ENCODE measurements at regions not wholly inside any gene's neighbourhood (a gene's known extent, or its start where the extent isn't known, plus 50 kb on each side); places are given as distances from the start of the nearest gene placed in this dataset.

DNA sequence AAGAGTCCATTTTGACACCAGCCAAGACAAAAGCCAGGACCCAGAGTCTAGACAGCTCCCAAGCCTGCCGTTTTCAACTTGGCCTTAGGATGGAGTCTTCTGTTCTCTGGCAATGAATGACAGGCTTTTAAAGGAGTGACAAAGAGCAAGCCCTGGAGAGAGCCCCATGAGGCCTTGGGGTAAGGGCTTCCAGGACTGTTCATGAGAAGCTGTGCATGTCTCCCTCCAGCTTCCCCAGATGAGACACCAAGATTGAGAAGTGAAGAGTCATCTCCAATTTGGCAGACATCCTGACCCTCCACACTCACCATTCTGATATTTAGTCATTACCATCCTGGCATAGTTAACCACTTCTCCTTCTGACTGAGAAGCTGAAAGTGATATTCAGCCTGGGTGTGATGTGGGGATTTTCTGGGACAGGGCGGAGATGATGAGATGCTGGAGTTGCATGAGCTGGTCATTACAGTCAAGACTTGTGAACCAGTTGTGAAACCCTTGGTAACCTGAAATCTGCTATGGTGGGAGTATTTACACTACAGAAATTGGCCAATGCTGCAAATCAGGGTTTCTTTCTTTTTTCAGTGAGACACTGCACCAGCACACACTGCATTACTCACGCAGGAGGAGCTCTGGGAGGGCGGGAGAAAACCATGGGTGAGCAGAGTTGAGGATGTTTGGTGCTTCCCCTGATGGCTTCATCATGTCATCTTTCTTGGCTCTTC is 77.8 kb downstream of the VCPKMT start:
- Histone ChIP-seq H3K27me3 (no peaks in the 10 kb centered on the region), H3K27ac (no peak overlapping the region), H3K4me3 (no peak overlapping the region), H3K9me3 (ENCODE audit: low read depth) (no peaks in the 10 kb centered on the region), H3K4me1 (ENCODE audit: low read depth) (peaks cover 3% of the 10 kb centered on the region), H3K36me3 (no peaks in the 10 kb centered on the region)
- peak; percentile 50 to 71 for DNase-seq (ENCODE audit: low read depth in 1 of 2, low spot score in 1 of 2)
- TF ChIP-seq CTCF (IDR thresholded peaks at IDR 0.05; ENCODE audit: low read depth, low read length) = no peak

DNA sequence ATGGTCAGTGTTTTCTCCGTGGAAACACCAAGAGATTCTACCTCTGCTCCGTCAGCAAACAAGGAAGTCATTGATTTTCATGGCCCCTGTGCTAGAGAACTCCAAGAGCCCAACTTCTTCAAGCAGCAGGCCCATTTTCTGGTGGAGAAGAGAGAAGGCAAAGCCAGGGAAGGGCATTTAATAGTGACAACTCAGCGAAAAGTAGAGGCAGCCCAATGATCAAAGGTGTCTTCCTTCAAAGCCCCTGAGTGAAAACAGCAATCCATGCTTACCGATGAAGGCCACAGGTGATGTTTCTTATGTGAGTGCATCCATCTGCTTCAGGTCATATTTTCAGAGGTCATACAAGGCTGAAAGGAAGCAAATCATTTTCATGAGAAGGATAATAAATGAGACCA is 77.3 kb downstream of the VCPKMT start:
- H3K27ac ChIP-seq = no peak overlapping the region
- no peak for TF ChIP-seq CTCF (IDR thresholded peaks at IDR 0.05; ENCODE audit: low read depth, low read length)

GRCh38 chr14:50039734-50040400 is 76.5 kb downstream of the VCPKMT start:
- peaks cover 3% of the 10 kb centered on the region for H3K4me1 ChIP-seq (ENCODE audit: low read depth)
- H3K27ac ChIP-seq = no peak overlapping the region
- no peaks in the 10 kb centered on the region for H3K27me3 ChIP-seq
- DNase-seq (ENCODE audit: low read depth in 1 of 2, low spot score in 1 of 2) = peak in 1 of 2 donors; percentile 93
- H3K4me3 ChIP-seq = no peak overlapping the region
- H3K36me3 ChIP-seq = no peaks in the 10 kb centered on the region
- no peak for TF ChIP-seq CTCF (IDR thresholded peaks at IDR 0.05; ENCODE audit: low read depth, low read length)
- H3K9me3 ChIP-seq (ENCODE audit: low read depth) = no peaks in the 10 kb centered on the region

More for the DNA sequence above, 77.3 kb downstream of the VCPKMT start:
- H3K9me3 ChIP-seq (ENCODE audit: low read depth) = no peaks in the 10 kb centered on the region
- H3K4me1 ChIP-seq (ENCODE audit: low read depth) = peaks cover 3% of the 10 kb centered on the region
- DNase-seq (ENCODE audit: low read depth in 1 of 2, low spot score in 1 of 2) = no peak
- no peaks in the 10 kb centered on the region for H3K36me3 ChIP-seq
- no peaks in the 10 kb centered on the region for H3K27me3 ChIP-seq
- no peak overlapping the region for H3K4me3 ChIP-seq

DNA sequence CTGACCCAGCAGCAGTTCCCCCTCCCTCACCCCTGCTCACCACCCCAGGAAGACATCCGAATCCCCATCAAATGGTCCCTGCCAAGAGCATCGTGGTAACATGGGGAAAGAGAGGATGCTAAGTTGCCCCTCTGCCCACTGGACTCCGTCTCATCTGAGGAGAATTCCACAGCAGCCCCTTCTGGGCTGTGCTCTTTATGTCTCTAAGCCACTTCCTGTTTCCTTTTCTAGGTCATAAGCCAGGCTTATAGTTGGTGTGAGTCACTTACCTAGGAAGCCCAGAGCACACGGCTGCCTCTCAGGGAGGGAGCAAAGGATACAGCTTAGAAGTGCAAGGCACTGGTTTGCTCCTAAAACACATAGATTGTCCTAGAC is 76.0 kb downstream of the VCPKMT start:
- no peak overlapping the region for H3K4me3 ChIP-seq
- H3K36me3 ChIP-seq = no peaks in the 10 kb centered on the region
- no peak overlapping the region for H3K27ac ChIP-seq
- peak in 1 of 2 donors; percentile 80 for DNase-seq (ENCODE audit: low read depth in 1 of 2, low spot score in 1 of 2)
- no peak for TF ChIP-seq CTCF (IDR thresholded peaks at IDR 0.05; ENCODE audit: low read depth, low read length)
- H3K27me3 ChIP-seq = no peaks in the 10 kb centered on the region
- no peaks in the 10 kb centered on the region for H3K9me3 ChIP-seq (ENCODE audit: low read depth)
- H3K4me1 ChIP-seq (ENCODE audit: low read depth) = peaks cover 3% of the 10 kb centered on the region

DNA sequence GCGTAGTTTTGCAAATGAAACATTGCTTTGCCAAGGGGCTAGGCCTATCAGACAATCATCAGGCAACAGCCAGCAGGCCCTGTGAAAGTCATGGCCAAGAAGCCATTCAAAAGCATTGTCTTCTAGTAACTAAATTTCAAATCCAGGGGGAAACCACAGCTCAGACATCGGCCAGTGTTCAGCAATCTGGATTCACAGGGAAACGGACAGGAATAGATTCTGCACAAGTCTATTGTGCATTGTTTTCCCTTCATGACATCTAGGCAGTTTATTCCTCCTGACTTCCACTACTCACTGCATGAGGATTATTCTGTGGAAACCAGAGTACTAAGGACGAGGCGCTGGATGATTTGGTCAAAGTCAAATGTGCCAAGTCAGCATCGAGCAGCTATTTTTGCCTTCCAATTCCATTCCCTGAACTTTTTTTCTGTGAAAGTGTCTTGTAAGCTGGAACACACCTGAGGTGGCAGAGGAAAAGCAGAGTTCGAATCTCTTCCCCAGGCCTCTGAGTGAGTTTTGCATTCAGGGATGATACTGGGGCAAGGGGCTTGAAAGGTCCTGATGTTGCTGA is 75.4 kb downstream of the VCPKMT start:
- no peak overlapping the region for H3K4me3 ChIP-seq
- H3K27ac ChIP-seq = no peak overlapping the region
- H3K27me3 ChIP-seq = no peaks in the 10 kb centered on the region
- TF ChIP-seq CTCF (IDR thresholded peaks at IDR 0.05; ENCODE audit: low read depth, low read length) = no peak
- H3K9me3 ChIP-seq (ENCODE audit: low read depth) = no peaks in the 10 kb centered on the region
- no peaks in the 10 kb centered on the region for H3K36me3 ChIP-seq
- H3K4me1 ChIP-seq (ENCODE audit: low read depth) = peaks cover 3% of the 10 kb centered on the region
- no peak for DNase-seq (ENCODE audit: low read depth in 1 of 2, low spot score in 1 of 2)
